GM10248 (cell line): ENCODE measurements at regions not wholly inside any gene's neighbourhood (a gene's known extent, or its start where the extent isn't known, plus 50 kb on each side); places are given as distances from the start of the nearest gene placed in this dataset.

Experiments
- CTCF ChIA-PET: fragments of 300-600 bp; sonication (Branson Sonifier 250); formaldehyde crosslinking; extraction: SDS; loops from one replicate; lab custom pipeline; 2021; ENCODE audit warnings: antibody characterized with exemption; lab: Yijun Ruan, JAX
- POLR2A ChIA-PET: fragments of 350-650 bp; sonication (Branson Sonifier 250); formaldehyde crosslinking; extraction: SDS; loops from one replicate; lab custom pipeline; 2020; ENCODE audit warnings: antibody characterized with exemption; lab: Yijun Ruan, JAX
- DNase-seq: peaks from one replicate; pipeline ENCODE4 v3.0.0; 2012; ENCODE audit errors: extremely low spot score
- TF ChIP-seq, protein P1 (sequence below): IDR thresholded peaks from 2 replicates; pipeline ENCODE4 v1.5.1; 2012; ENCODE audit warnings: mild to moderate bottlenecking, low read depth; ENCODE audit errors: extremely low read depth, missing control alignments, control extremely low read depth

DNA sequence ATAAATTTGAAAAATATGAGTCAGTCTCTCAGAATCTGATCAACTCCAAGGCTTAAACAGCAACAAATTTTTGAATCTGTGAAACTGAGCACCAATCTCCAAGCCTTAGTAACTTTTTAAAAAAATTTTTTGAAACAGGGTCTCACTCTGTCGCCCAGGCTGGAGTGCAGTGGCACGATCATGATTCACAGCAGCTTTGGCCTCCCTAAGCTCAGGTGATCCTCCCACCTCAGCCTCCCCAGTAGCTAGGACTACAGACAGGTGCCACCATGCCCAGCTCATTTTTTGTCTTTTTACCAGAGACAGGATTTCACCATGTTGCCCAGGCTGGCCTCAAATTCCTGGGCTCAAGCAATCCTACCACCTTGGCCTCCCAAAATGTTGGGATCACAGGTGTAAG is 207.9 kb upstream of the TCF21 start:
- DNase-seq: no peak
- POLR2A ChIA-PET: no interaction called here
- TF ChIP-seq, protein P1, sequence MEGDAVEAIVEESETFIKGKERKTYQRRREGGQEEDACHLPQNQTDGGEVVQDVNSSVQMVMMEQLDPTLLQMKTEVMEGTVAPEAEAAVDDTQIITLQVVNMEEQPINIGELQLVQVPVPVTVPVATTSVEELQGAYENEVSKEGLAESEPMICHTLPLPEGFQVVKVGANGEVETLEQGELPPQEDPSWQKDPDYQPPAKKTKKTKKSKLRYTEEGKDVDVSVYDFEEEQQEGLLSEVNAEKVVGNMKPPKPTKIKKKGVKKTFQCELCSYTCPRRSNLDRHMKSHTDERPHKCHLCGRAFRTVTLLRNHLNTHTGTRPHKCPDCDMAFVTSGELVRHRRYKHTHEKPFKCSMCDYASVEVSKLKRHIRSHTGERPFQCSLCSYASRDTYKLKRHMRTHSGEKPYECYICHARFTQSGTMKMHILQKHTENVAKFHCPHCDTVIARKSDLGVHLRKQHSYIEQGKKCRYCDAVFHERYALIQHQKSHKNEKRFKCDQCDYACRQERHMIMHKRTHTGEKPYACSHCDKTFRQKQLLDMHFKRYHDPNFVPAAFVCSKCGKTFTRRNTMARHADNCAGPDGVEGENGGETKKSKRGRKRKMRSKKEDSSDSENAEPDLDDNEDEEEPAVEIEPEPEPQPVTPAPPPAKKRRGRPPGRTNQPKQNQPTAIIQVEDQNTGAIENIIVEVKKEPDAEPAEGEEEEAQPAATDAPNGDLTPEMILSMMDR: no peak
- CTCF ChIA-PET: interaction anchor here (1.9 kb wide), 1 partner anchor 16 kb away, joined by 5 read pairs; no protein-coding TSS in a partner anchor

DNA sequence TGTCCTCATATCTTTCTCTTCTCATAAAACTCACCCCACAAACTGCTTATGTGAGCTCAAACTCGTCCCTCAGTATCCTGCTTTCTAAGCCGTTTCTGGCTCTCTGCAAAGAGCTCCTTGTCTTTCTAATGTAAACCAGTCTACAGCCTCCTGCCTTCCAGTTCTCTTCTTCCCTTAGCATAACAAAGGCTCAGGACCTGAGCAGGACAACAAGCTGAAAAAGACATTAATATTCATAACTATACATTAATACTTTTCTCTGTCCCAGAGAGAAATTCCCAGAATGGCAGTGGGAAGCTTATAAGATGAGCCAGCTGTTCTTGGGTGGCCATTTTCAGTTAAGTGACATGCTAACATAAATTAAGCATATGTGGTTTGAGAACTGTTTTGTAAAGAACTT is 207.0 kb upstream of the TCF21 start:
- TF ChIP-seq, protein P1: no peak
- DNase-seq: no peak
- ChIA-PET CTCF (interaction anchor here (0.9 to 1.9 kb wide), 2 partner anchors 15 to 33 kb away, joined by 3 to 5 read pairs; no protein-coding TSS in a partner anchor), POLR2A (no interaction called here)

DNA sequence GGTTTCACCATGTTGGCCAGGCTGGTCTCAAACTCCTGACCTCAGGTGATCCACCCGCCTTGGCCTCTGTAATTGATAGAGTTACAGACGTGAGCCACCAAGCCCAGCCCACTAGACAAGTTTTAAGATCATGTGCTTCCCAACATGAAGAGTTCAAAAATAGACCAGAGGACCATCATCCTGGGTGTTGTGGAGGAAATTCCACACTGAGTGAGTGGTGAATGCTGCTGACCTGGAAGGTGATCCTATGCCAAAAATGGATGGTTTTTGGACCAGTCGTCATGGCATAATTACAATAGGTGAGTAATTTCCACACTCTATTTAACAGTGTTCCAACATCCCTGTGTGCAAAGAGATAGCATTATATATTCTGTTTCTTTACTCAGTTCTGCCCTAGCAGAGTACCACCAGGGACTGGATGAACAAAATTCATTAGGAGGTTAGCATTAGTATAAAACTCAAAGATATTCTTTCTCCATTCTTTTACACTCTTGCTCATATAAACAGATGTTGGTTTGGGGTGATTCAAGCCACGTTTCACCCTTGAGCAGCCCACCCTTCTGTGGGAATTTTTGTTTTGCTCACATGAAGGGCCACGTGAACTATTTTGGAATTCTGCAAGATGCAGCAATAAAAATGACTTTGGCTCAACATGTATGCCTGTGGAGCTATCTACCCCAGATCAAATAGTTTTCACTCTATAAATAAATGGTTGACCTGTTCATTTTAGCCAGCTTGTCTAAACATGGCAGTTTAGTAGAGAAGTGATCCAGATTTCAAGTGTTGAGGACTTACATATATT is 206.2 kb upstream of the TCF21 start:
- CTCF ChIA-PET: interaction anchor here (0.9 to 1.9 kb wide), 4 partner anchors 9 to 34 kb away, joined by 3 to 5 read pairs (median 3); no protein-coding TSS in a partner anchor
- no peak for DNase-seq
- TF ChIP-seq, protein P1: no peak
- POLR2A ChIA-PET: no interaction called here

DNA sequence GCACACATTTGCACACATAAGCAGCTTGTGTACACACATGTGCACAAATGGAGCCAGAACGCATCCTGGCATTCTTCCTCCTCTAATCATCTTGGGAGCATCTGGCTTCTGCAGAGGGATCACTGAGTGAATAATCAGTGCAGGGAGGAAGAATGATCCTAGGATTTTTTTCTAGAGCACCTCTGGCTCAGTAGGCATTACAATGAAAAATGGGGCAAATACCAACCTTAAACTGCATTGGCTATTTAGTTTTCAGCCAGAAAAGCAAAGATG is 205.7 kb upstream of the TCF21 start:
- TF ChIP-seq, protein P1: no peak
- ChIA-PET POLR2A (no interaction called here), CTCF (interaction anchor here (0.9 to 1.3 kb wide), 2 partner anchors 9 to 14 kb away, joined by 3 read pairs; no protein-coding TSS in a partner anchor)
- no peak for DNase-seq

DNA sequence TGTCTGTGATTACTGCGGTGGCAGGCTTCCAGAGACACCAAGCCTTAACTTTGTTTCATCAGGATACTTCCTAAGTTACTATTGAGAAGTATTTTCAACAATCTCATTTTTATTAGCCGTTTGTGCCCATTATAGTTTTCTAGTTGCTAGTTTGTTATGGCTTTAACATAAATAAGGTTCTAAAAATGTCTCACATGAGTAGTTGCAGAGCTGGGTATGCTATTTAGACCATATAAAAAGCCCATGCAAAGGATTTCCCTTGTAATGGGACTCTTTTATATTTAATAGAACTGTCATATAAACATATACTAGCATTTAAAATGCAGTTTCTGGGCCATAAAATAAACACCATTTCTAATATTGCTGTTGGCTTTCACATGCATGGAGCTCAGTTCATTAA is 205.3 kb upstream of the TCF21 start:
- DNase-seq: no peak
- ChIA-PET CTCF (interaction anchor here (0.8 to 1.3 kb wide), 3 partner anchors 8 to 15 kb away, joined by 3 read pairs; no protein-coding TSS in a partner anchor), POLR2A (no interaction called here)
- TF ChIP-seq, protein P1: no peak

DNA sequence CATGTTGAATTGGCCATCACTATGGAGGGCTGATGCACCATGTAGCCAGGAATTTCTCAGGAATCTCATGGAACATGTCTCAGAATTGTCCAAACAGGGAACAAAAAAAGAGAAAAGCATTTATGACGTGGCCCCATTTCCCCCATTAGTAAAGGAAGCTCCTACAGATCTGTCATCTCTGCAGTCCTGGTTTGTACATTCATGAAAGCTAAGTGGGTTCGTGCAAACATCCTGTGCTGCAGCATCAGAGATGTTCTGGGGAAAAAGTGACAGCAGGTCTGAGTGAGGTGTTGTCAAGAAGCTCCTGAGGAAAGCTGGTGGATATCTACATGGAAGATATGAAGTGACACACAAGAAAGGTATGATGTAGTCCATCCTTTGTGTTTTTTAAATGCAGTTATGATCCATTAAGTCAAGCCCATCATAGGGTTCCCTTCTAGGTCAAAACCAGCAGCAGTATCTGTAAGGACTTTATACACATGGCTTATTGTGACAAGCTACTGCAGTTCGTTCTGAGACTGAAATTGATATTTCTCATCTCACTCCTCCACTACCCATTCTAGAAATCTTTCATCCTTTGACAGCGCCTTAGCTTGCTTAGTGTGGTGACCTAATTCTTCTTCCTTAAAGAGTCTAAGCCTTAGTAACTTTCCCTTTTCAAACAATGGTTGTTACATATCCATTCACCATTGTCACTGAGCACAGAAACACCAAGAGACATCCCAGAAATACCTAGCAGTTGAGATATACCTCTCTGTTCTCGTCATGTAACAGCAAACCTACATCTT is 200.0 kb upstream of the TCF21 start:
- DNase-seq: no peak
- TF ChIP-seq, protein P1: no peak
- CTCF ChIA-PET: interaction anchor here (1.3 kb wide), 1 partner anchor 18 kb away, joined by 3 read pairs; no protein-coding TSS in a partner anchor
- POLR2A ChIA-PET: no interaction called here
